ENCODE measurements at regions not wholly inside any gene's neighbourhood (a gene's known extent, or its start where the extent isn't known, plus 50 kb on each side); places are given as distances from the start of the nearest gene placed in this dataset.

DNA sequence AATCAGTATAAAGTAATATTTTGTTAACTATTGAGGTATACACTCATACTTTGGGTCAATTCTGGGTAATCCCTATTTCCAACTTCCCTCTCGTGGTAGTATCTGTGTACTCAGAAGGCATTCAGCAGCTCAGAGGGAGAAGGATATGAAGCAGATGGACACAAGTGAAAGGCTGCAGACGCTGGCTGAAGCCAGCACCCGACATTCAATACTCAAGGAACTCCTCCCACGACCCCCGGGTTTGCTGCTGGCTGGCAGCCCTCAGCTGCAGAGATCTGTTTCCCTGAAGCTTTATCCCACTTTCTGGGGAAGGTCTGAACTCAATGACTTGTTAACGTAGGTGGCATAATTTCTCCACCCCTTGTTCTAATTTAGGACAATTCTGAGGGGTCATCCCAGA, 847.3 kb upstream of the SOX11 start:
- TF ChIP-seq, protein P1, sequence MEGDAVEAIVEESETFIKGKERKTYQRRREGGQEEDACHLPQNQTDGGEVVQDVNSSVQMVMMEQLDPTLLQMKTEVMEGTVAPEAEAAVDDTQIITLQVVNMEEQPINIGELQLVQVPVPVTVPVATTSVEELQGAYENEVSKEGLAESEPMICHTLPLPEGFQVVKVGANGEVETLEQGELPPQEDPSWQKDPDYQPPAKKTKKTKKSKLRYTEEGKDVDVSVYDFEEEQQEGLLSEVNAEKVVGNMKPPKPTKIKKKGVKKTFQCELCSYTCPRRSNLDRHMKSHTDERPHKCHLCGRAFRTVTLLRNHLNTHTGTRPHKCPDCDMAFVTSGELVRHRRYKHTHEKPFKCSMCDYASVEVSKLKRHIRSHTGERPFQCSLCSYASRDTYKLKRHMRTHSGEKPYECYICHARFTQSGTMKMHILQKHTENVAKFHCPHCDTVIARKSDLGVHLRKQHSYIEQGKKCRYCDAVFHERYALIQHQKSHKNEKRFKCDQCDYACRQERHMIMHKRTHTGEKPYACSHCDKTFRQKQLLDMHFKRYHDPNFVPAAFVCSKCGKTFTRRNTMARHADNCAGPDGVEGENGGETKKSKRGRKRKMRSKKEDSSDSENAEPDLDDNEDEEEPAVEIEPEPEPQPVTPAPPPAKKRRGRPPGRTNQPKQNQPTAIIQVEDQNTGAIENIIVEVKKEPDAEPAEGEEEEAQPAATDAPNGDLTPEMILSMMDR (IDR thresholded peaks at IDR 0.05): no peak
- TF ChIP-seq POLR2AphosphoS5 (IDR thresholded peaks at IDR 0.05) (no peak), EP300 (IDR thresholded peaks at IDR 0.05) (no peak), POLR2A (IDR thresholded peaks at IDR 0.05; ENCODE audit: low read depth) (no peak)
